Lower lobe of right lung (tissue), 2 donors: ENCODE measurements at regions not wholly inside any gene's neighbourhood (a gene's known extent, or its start where the extent isn't known, plus 50 kb on each side); places are given as distances from the start of the nearest gene placed in this dataset.
"Not testable (repeated sequence)": the region's sequence is repeated elsewhere in the genome, so short reads cannot be mapped to it uniquely, and the experiment has no call there.

Experiments
- ATAC-seq, 2 donors: fragments of 200-7000 bp; cut with Tn5 transposase; one replicate each; pipeline ENCODE4 v1.9.1; 2020 to 2022; ENCODE audit warnings: mild to moderate bottlenecking in 2 of 2, moderate library complexity in 2 of 2
- DNase-seq: peaks from one replicate; pipeline ENCODE4 v3.0.0-alpha.2; 2020
- H3K27ac ChIP-seq: fragments of 200-600 bp; one replicate; pipeline ENCODE4 v1.8.0; 2022
- H3K27me3 ChIP-seq: fragments of 200-600 bp; one replicate; pipeline ENCODE4 v1.8.0; 2022; ENCODE audit warnings: low read depth
- H3K36me3 ChIP-seq: fragments of 200-600 bp; one replicate; pipeline ENCODE4 v1.8.0; 2022; ENCODE audit warnings: mild to moderate bottlenecking
- H3K4me1 ChIP-seq: fragments of 200-600 bp; one replicate; pipeline ENCODE4 v1.8.0; 2022
- H3K4me3 ChIP-seq: fragments of 200-600 bp; one replicate; pipeline ENCODE4 v1.8.0; 2022; ENCODE audit warnings: mild to moderate bottlenecking
- H3K9me3 ChIP-seq: fragments of 200-600 bp; one replicate; pipeline ENCODE4 v1.8.0; 2022
- CTCF ChIP-seq: fragments of 200-600 bp; IDR thresholded peaks from one replicate; pipeline ENCODE4 v1.8.0; 2022; ENCODE audit warnings: antibody characterized with exemption, mild to moderate bottlenecking
- intact Hi-C: fragments of 100-400 bp; cut with DNase I; formaldehyde crosslinking; loops from one replicate; pipeline ENCODE4 v1.11.0; 2022
- donor health status: DM: no; HTN: yes; CAD: no; lungs with severe emphysema.

GRCh38 chrX:122220644-122221373 is 963.3 kb upstream of the GRIA3 start:
- ATAC-seq: no peak
- Histone ChIP-seq H3K4me3 (no peak overlapping the region), H3K27ac (no peak overlapping the region), H3K27me3 (no peaks in the 10 kb centered on the region), H3K4me1 (no peaks in the 10 kb centered on the region), H3K36me3 (no peaks in the 10 kb centered on the region), H3K9me3 (no peaks in the 10 kb centered on the region)
- intact Hi-C loops: no loop called here
- TF ChIP-seq CTCF: no peak
- no peak for DNase-seq

GRCh38 chrX:122221810-122222209 is 962.3 kb upstream of the GRIA3 start:
- ATAC-seq, DNase-seq, H3K9me3 ChIP-seq, H3K4me1 ChIP-seq, H3K27ac ChIP-seq, H3K4me3 ChIP-seq, intact Hi-C loops, H3K27me3 ChIP-seq, H3K36me3 ChIP-seq: not testable (repeated sequence)

- H3K4me3 ChIP-seq, DNase-seq, H3K9me3 ChIP-seq, H3K36me3 ChIP-seq, intact Hi-C loops, H3K27ac ChIP-seq, ATAC-seq, H3K27me3 ChIP-seq, H3K4me1 ChIP-seq: not testable (repeated sequence)
Observed at GRCh38 chrX:122224137-122224536, 959.9 kb upstream of the GRIA3 start.

GRCh38 chrX:122238801-122239200 is 945.3 kb upstream of the GRIA3 start:
- Histone ChIP-seq H3K4me1 (no peaks in the 10 kb centered on the region), H3K36me3 (no peaks in the 10 kb centered on the region), H3K27ac (no peak overlapping the region), H3K27me3 (no peaks in the 10 kb centered on the region), H3K9me3 (no peaks in the 10 kb centered on the region), H3K4me3 (no peak overlapping the region)
- DNase-seq (no peak), ATAC-seq (no peak)
- no peak for TF ChIP-seq CTCF
- intact Hi-C loops: no loop called here

GRCh38 chrX:122241959-122242358 is 942.1 kb upstream of the GRIA3 start:
- no peaks in the 10 kb centered on the region for H3K27me3 ChIP-seq
- no peaks in the 10 kb centered on the region for H3K4me1 ChIP-seq
- no peak for TF ChIP-seq CTCF
- ATAC-seq (no peak), DNase-seq (no peak)
- no peak overlapping the region for H3K27ac ChIP-seq
- intact Hi-C loops: no loop called here
- H3K9me3 ChIP-seq: no peaks in the 10 kb centered on the region
- H3K4me3 ChIP-seq: no peak overlapping the region
- H3K36me3 ChIP-seq: no peaks in the 10 kb centered on the region

GRCh38 chrX:122244080-122244479 is 940.0 kb upstream of the GRIA3 start:
- no peak overlapping the region for H3K4me3 ChIP-seq
- no peaks in the 10 kb centered on the region for H3K4me1 ChIP-seq
- no peaks in the 10 kb centered on the region for H3K36me3 ChIP-seq
- H3K27me3 ChIP-seq: no peaks in the 10 kb centered on the region
- ATAC-seq (no peak), DNase-seq (no peak)
- H3K9me3 ChIP-seq: no peaks in the 10 kb centered on the region
- no peak for TF ChIP-seq CTCF
- no peak overlapping the region for H3K27ac ChIP-seq
- intact Hi-C loops: no loop called here

- intact Hi-C loops: no loop called here
- Histone ChIP-seq H3K4me3 (no peak overlapping the region), H3K27me3 (no peaks in the 10 kb centered on the region), H3K4me1 (no peaks in the 10 kb centered on the region), H3K36me3 (no peaks in the 10 kb centered on the region), H3K27ac (no peak overlapping the region), H3K9me3 (no peaks in the 10 kb centered on the region)
- ATAC-seq (no peak), DNase-seq (no peak)
- no peak for TF ChIP-seq CTCF
Observed at GRCh38 chrX:122245175-122245574, 938.9 kb upstream of the GRIA3 start.
